Nephron (organoid): ENCODE measurements at regions not wholly inside any gene's neighbourhood (a gene's known extent, or its start where the extent isn't known, plus 50 kb on each side); places are given as distances from the start of the nearest gene placed in this dataset.

Source experiments
- H3K27ac Mint-ChIP-seq, 3 experiments: 2 replicates each; pipeline ENCODE4 v1.8.0; 2020; ENCODE audit warnings: mixed read lengths in 3 of 3, mild to moderate bottlenecking in 2 of 3, moderate library complexity in 1 of 3
- H3K27me3 Mint-ChIP-seq: 2 replicates; pipeline ENCODE4 v1.8.0; 2021; ENCODE audit warnings: low read depth, mild to moderate bottlenecking, moderate library complexity, mixed read lengths
- H3K36me3 Mint-ChIP-seq: 2 replicates; pipeline ENCODE4 v1.8.0; 2020; ENCODE audit warnings: low read depth, mixed read lengths
- H3K4me1 Mint-ChIP-seq: 2 replicates; pipeline ENCODE4 v1.8.0; 2020; ENCODE audit warnings: mixed read lengths
- H3K4me3 Mint-ChIP-seq, 3 experiments: 2 replicates each; pipeline ENCODE4 v1.8.0; 2020; ENCODE audit warnings: mild to moderate bottlenecking in 3 of 3, mixed read lengths in 3 of 3, moderate library complexity in 2 of 3
- H3K9me3 Mint-ChIP-seq: 2 replicates; pipeline ENCODE4 v1.8.0; 2020; ENCODE audit warnings: mixed read lengths
- CTCF ChIP-seq, 3 experiments: fragments of 200-600 bp; sonication (generic); IDR thresholded peaks; one replicate each; pipeline ENCODE4 v1.5.0; 2021; ENCODE audit warnings: antibody characterized with exemption in 3 of 3; ENCODE audit not compliant: unreplicated experiment in 3 of 3

GRCh38 chr10:27399871-27400270, 104.2 kb upstream of the RAB18 start:
- Mint-ChIP-seq H3K4me3 (no peak overlapping the region), H3K27ac (no peak overlapping the region), H3K4me1 (no peaks in the 10 kb centered on the region), H3K36me3 (no peaks in the 10 kb centered on the region), H3K27me3 (no peaks in the 10 kb centered on the region), H3K9me3 (no peaks in the 10 kb centered on the region)
- TF ChIP-seq CTCF (IDR thresholded peaks at IDR 0.05; ENCODE audit: unreplicated experiment in 3 of 3): no peak

- no peaks in the 10 kb centered on the region for H3K4me1 Mint-ChIP-seq
- peaks cover 10% of the 10 kb centered on the region for H3K9me3 Mint-ChIP-seq
- no peak for TF ChIP-seq CTCF (IDR thresholded peaks at IDR 0.05; ENCODE audit: unreplicated experiment in 3 of 3)
- no peak overlapping the region for H3K4me3 Mint-ChIP-seq
- no peaks in the 10 kb centered on the region for H3K36me3 Mint-ChIP-seq
- H3K27me3 Mint-ChIP-seq: peaks cover 3% of the 10 kb centered on the region
- no peak overlapping the region for H3K27ac Mint-ChIP-seq
Observed at GRCh38 chr10:27393961-27394360, 110.1 kb upstream of the RAB18 start.

GRCh38 chr10:27392606-27393005, 111.5 kb upstream of the RAB18 start:
- Mint-ChIP-seq H3K27ac (no peak overlapping the region), H3K36me3 (no peaks in the 10 kb centered on the region), H3K4me3 (no peak overlapping the region), H3K27me3 (peaks cover 3% of the 10 kb centered on the region), H3K4me1 (no peaks in the 10 kb centered on the region), H3K9me3 (peaks cover 10% of the 10 kb centered on the region)
- no peak for TF ChIP-seq CTCF (IDR thresholded peaks at IDR 0.05; ENCODE audit: unreplicated experiment in 3 of 3)

- Mint-ChIP-seq H3K27ac (no peak overlapping the region), H3K27me3 (peaks cover 3% of the 10 kb centered on the region), H3K4me3 (no peak overlapping the region), H3K9me3 (peaks cover 10% of the 10 kb centered on the region), H3K36me3 (no peaks in the 10 kb centered on the region), H3K4me1 (no peaks in the 10 kb centered on the region)
- TF ChIP-seq CTCF (IDR thresholded peaks at IDR 0.05; ENCODE audit: unreplicated experiment in 3 of 3): no peak
Observed at GRCh38 chr10:27391916-27392315, 112.2 kb upstream of the RAB18 start.

- H3K27me3 Mint-ChIP-seq: peaks cover 3% of the 10 kb centered on the region
- H3K4me3 Mint-ChIP-seq: no peak overlapping the region
- no peak for TF ChIP-seq CTCF (IDR thresholded peaks at IDR 0.05; ENCODE audit: unreplicated experiment in 3 of 3)
- H3K27ac Mint-ChIP-seq: no peak overlapping the region
- peaks cover 10% of the 10 kb centered on the region for H3K9me3 Mint-ChIP-seq
- H3K36me3 Mint-ChIP-seq: no peaks in the 10 kb centered on the region
- H3K4me1 Mint-ChIP-seq: no peaks in the 10 kb centered on the region
Observed at GRCh38 chr10:27391325-27391724, 112.8 kb upstream of the RAB18 start.

- Mint-ChIP-seq H3K27me3 (peaks cover 3% of the 10 kb centered on the region), H3K36me3 (no peaks in the 10 kb centered on the region), H3K4me1 (no peaks in the 10 kb centered on the region), H3K9me3 (peaks cover 10% of the 10 kb centered on the region), H3K4me3 (no peak overlapping the region), H3K27ac (no peak overlapping the region)
- no peak for TF ChIP-seq CTCF (IDR thresholded peaks at IDR 0.05; ENCODE audit: unreplicated experiment in 3 of 3)
Observed at GRCh38 chr10:27390681-27391080, 113.4 kb upstream of the RAB18 start.
